ENCODE measurements at regions not wholly inside any gene's neighbourhood (a gene's known extent, or its start where the extent isn't known, plus 50 kb on each side); places are given as distances from the start of the nearest gene placed in this dataset.

- Histone ChIP-seq H3K56ac (ENCODE audit: extremely low read depth, insufficient read depth, low read length) (no peak overlapping the region), H3K27me3 (ENCODE audit: control insufficient read depth, insufficient read depth, low read length) (no peaks in the 10 kb centered on the region), H3K23ac (ENCODE audit: low read depth, low read length) (no peak overlapping the region), H3K4me2 (ENCODE audit: low read depth, low read length) (no peak overlapping the region), H2BK5ac (ENCODE audit: low read depth, low read length, poor library complexity, severe bottlenecking) (no peak overlapping the region), H2BK15ac (ENCODE audit: low read depth, low read length) (no peak overlapping the region), H2AFZ (replicated peaks; ENCODE audit: low read length, poor library complexity) (no peak overlapping the region), H3K27ac (ENCODE audit: insufficient read depth, low read length) (no peak overlapping the region), H4K5ac (ENCODE audit: low read depth, low read length) (no peak overlapping the region), H3K9ac (ENCODE audit: low read depth, low read length) (no peak overlapping the region), H2BK120ac (ENCODE audit: low read depth, low read length) (no peak overlapping the region), H3K79me1 (ENCODE audit: low read depth in 1 of 2, low read length in 2 of 2) (no peaks in the 10 kb centered on the region), H4K20me1 (ENCODE audit: insufficient read depth, low read length) (no peaks in the 10 kb centered on the region), H3K9me1 (ENCODE audit: insufficient read depth, low read length) (no peaks in the 10 kb centered on the region), H3K4me3 (ENCODE audit: insufficient read depth, low read depth, low read length) (no peak overlapping the region), H3K4ac (ENCODE audit: low read depth, low read length) (no peak overlapping the region), H4K91ac (ENCODE audit: insufficient read depth, low read depth, low read length) (no peak overlapping the region), H2AK5ac (ENCODE audit: low read depth, low read length) (no peak overlapping the region), H3K14ac (replicated peaks; ENCODE audit: low read depth, low read length) (no peak overlapping the region), H4K8ac (ENCODE audit: low read depth in 2 of 2, low read length in 2 of 2) (no peak overlapping the region), H2AK9ac (replicated peaks; ENCODE audit: low read depth, low read length, poor library complexity) (no peak overlapping the region), H2BK20ac (ENCODE audit: low read depth, low read length) (no peak overlapping the region), H3K9me3 (ENCODE audit: control insufficient read depth, insufficient read depth, low read length) (0 out of 2 replicates have a peak, but pooled peaks cover 2% of the 10 kb centered on the region), H3K36me3 (ENCODE audit: control insufficient read depth, insufficient read depth, low read length) (no peaks in the 10 kb centered on the region), H3K4me1 (ENCODE audit: control insufficient read depth, insufficient read depth, low read length) (no peaks in the 10 kb centered on the region), H3K18ac (ENCODE audit: low read depth, low read length) (no peak overlapping the region)
- no peak for TF ChIP-seq FOS (IDR thresholded peaks at IDR 0.05; ENCODE audit: low read depth, low read length)
- TF ChIP-seq MXI1 (IDR thresholded peaks at IDR 0.05; ENCODE audit: borderline replicate concordance, low read depth, low read length): no peak
- no peak for TF ChIP-seq NFE2L2 (IDR thresholded peaks at IDR 0.05; ENCODE audit: low read depth, low read length)
- no peak for TF ChIP-seq MAFK (IDR thresholded peaks at IDR 0.05; ENCODE audit: low read depth, low read length)
- no peak for TF ChIP-seq BHLHE40 (IDR thresholded peaks at IDR 0.05; ENCODE audit: low read depth, low read length)
- no peak for TF ChIP-seq CTCF (conservative IDR thresholded peaks at IDR 0.05; ENCODE audit: low read depth, low read length)
- no peak for TF ChIP-seq SMC3 (IDR thresholded peaks at IDR 0.05; ENCODE audit: low read depth, low read length)
- no peak for TF ChIP-seq RCOR1 (IDR thresholded peaks at IDR 0.05; ENCODE audit: insufficient replicate concordance, low read length)
- TF ChIP-seq RFX5 (IDR thresholded peaks at IDR 0.05; ENCODE audit: low read depth, low read length): no peak
- TF ChIP-seq POLR2A (IDR thresholded peaks at IDR 0.05; ENCODE audit: low read depth, low read length): no peak
- no peak for TF ChIP-seq ELK1 (IDR thresholded peaks at IDR 0.05; ENCODE audit: borderline replicate concordance, low read depth, low read length)
- no peak for TF ChIP-seq CHD1 (IDR thresholded peaks at IDR 0.05; ENCODE audit: low read depth, low read length)
- TF ChIP-seq RAD21 (IDR thresholded peaks at IDR 0.05; ENCODE audit: low read length): no peak
- ATAC-seq (ENCODE audit: low read depth) (no peak), DNase-seq (no peak)
- intact Hi-C loops (cut with micrococcal nuclease): no loop called here
- no TSS peak for BruUV-seq (replicated peaks)
- dilution Hi-C loops (cut with HindIII; ENCODE audit: low sequenced_read_pairs, unreplicated experiment): no loop called here
- ChIA-PET CTCF (no interaction called here), POLR2A (ENCODE audit: unreplicated experiment) (no interaction called here)
- WGBS, 2 experiments (ENCODE audit: extremely low coverage in 2 of 2, insufficient read length in 1 of 2): 0% methylated on average over 1 of the region's 2 CpGs; no CpG with 5 or more reads in 1 of the 2 experiments
- in situ Hi-C loops (cut with MboI; ENCODE audit: low sequenced_read_pairs): no loop called here
These were observed 354.0 kb upstream of the CCL2 start for GRCh38 chr17:33901085-33901484.

Measured in IMR-90 (cell line).